T-helper 2 cell (primary cell): ENCODE measurements at regions not wholly inside any gene's neighbourhood (a gene's known extent, or its start where the extent isn't known, plus 50 kb on each side); places are given as distances from the start of the nearest gene placed in this dataset.

Source experiments
- DNase-seq, 5 experiments: peaks; one replicate each; pipeline versions ENCODE4 v3.0.0 to v3.0.0-alpha.2; 2012 to 2022

- DNase-seq = no peak
Observed at GRCh38 chr3:66692766-66693150, 191.9 kb upstream of the LRIG1 start.

DNA sequence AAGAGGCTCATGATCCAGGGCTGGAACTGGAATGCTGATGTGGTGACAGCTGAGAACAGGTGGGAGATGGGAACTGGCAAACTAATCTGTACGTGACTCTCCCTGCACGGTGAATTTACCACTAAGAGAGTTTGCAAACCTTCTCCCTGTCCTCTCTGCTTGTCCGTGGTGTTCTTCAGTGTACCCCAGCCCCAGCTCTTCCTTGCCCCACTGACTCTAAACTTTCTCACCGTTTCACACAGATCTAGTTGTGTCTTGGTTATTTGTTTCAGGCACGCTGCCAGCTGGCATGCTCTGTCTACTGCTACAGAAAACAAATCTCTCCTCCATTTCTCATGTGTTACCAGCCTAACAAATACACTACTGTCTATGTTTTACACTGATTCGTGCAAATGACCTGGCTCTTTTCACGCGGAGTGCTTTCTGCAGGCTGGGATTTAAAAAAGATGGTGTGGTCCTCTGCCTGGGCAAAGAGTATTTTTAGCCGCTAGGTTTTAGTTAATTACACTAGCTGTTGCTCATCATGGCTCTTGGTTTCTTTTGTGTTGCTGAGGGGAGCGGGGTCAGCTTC, 192.7 kb upstream of the LRIG1 start:
- no peak for DNase-seq

DNA sequence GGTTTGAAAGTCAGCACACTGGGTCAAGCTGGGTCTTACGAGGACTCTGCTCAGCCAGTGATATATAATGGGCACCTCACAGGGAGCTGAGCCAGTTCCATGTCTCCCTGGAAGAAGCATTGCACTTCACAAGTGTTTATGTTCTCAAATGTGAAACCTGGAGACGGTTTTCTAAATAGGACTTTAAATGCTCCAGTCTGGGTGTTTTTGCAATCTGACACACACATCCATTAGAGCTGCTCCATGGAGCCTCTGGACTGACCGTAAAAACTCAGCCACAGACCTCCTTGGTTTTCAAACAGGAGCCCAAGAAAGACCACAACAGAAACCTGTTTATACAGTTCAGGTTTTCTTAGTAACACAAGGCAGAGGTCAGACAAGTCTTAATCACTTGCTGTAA, 201.3 kb upstream of the LRIG1 start:
- DNase-seq = no peak

DNA sequence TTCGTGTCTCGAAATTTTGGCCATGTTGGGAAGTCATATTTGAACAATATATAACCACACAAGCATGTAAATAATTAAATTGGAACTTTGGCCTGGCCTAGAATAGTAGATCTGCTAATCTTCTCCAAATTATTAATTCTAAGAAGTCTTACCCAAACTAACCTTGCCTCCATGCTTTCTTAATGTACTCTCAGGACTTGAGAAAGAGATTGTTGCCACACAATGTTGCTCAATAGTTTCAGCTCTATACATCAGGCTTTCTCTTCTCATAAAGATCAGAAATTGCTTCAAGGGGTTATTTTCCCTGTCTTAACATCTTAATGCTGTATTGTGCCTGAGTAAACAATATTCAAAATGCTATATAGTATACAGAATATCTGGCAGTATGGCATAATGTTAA, 202.7 kb upstream of the LRIG1 start:
- no peak for DNase-seq

DNA sequence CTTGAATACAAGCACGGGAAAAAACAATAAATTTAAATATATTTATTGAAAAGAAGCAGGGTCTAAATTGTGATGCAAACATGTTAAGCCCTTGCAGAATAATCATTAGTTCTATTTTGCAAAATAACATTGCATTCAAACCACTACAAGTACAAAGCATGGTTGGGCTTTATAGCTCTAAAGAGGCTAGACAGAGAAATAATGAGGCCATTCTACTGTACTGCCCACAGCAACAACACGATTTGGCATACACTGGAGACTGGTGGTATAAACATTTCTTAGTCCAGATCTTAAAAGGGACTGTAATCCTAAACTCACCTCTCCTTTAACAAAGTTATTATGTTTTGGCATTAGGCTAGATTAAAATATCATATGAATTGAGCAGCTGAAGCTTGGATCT, 204.3 kb upstream of the LRIG1 start:
- no peak for DNase-seq

GRCh38 chr3:66706890-66707289, 206.1 kb upstream of the LRIG1 start:
- no peak for DNase-seq

- no peak for DNase-seq
Observed at GRCh38 chr3:66709532-66709931, 208.7 kb upstream of the LRIG1 start.

GRCh38 chr3:66712210-66712609, 211.4 kb upstream of the LRIG1 start:
- DNase-seq = no peak

- DNase-seq = no peak
Observed at GRCh38 chr3:66713921-66714320, 213.1 kb upstream of the LRIG1 start.

DNA sequence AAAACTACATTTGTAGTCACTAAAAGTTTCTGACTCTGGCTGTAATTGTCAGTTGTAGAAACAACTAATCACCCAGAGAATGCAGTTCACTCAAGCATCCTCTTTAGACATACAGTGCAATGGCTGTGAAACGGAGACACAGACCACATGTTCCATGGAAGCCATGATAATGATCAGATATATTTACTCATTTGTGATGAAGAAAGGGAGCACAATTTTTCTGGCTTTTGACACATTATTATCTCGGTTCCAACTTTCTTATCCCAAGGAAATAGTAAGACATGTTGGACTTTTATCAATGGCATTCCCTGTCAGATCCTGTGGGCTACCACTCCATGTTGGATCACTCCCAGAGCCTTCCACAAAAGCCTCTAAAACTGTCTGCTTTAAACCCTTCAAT, 215.0 kb upstream of the LRIG1 start:
- peak in 1 of 5 experiments; percentile 11 for DNase-seq

DNA sequence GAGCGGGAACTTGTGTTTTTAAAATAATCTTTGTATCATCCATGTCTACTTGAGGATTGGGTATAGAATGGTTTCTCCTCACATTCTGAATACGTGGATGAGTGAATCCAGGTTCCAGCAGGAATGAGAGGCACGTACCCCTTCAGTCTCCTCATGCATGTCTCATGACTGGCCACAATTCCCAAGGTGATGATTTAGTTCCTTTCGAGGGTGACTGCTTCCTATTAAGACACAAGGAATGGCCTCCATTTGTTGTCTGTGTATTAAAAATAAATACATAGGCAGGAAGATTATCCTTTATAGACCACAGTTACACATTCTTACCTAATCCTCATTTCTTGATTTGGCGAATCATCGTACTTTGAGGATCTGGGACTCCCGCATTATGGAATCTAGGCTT, 217.0 kb upstream of the LRIG1 start:
- DNase-seq = no peak

GRCh38 chr3:66719796-66720356, 219.1 kb upstream of the LRIG1 start:
- no peak for DNase-seq

DNA sequence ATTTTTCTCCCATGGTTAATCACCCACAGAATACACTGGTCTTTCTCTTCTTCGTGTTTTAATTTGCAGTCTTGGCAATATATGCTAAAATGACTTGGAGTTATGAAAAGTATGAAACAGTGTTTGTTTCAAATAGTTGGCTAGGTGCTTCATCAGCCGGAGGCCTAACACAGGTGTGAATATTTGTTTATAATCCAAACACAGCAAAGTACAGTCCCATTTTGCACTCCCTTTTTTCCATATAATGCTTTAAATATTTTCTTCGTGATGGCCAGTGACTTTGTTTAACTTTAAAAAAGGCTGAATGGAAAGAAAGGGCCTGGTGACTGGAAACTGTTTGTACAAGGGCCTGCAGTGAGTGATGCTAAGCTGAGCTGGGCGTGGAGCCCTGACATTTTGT, 219.7 kb upstream of the LRIG1 start:
- DNase-seq = no peak

DNA sequence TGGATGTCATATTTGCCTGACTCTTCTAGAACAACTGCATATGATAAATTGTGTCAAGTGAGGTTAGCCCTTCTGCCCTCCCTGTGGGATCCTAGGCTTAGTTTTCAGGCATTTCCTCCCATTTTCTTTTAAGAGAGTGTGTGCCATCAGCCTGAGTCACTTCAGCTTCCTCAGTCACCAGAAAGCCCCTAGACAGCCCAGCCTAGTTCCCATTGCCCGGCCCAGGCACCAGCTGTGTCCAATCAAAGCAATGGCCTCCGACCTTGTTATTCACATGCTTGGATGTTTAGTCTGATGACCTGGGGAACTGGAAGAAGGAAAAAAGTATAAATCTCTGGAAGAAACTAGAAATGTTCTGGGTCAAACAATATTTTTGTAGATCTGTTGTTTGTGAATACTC, 221.9 kb upstream of the LRIG1 start:
- DNase-seq = no peak

GRCh38 chr3:66723231-66723630, 222.4 kb upstream of the LRIG1 start:
- DNase-seq = no peak

DNA sequence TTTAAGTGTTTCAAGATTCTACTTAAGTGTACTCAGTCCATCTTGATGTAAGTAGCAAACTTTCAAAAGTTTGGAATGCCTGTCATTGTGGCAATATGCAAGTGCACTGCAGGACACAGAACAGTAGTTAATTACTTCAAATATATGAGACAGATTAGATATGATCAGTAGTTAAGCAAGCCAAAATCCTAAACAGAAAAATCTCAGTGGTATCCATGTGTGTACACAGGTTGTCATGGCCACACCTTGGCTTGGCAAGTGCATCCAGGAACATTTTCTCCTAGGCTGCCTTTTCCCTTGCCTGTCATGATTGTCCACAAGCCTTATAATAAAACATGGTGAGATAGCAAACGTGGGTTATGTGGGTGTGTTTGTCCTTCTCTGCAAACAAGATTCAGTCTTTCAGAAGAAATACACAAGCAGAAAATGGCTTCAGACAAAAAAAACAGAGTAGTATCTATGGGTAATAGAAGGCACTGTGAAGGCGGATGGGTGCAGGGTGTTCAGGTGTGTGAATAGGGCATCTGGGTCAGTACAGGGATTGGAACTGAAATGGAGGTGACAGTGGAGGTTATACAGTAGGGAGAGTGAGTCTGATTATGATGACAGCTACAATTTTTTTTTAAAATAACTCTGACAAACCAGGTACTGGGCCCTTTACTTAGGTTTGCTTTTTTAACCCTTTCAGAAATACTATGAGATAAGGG, 229.0 kb upstream of the LRIG1 start:
- DNase-seq = no peak

DNA sequence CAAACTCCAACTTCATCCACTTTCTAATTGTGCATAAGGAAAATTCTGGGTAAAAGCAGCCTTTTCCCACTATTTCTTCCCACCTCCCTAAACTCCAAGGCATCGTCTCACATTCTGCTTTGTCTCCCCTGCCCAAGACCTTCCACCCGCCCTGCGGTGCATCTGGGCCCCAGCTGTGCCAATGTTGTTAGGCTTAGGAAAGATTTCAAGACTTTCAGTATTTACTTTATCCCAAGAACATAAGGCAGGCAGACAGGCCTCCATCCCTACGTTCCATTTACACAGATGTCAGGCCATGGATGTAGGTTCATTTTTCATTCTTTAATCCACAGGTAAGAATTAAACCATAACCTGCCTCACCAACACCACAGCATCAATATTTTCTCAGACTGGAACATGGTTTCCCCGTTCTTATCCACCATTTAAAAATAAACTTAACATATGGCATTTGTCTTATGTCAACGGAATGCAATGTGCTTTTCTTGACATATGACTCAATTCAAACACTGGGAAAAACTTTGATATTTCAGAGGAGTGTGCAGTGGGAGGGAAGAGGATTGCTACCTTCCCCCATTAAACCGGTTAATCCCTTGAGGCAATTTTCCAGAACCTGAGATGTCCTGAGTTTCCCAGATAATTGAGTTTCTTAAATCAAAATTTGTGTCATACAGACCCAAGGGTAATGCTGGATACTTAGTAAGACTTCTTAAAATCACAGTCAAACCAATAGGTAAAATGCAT, 238.0 kb upstream of the LRIG1 start:
- no peak for DNase-seq

DNA sequence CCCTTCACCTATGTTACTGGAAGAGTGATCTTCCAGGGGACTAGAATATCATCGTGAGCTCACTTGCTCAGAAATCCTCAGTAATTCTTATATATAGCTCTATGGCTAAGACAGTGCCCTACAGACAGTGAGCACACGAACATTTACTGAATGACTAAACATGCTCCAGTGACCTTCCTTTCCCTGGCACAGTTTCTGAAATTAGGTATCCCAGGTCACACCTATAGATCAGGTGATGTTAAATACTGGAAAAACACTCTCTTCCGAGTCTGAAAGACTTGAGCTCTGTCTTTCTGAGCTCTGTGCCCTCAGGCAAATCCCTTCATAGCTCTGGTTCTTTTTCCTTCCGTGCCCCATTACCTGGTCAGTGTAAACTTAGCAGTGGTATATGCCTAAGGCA, 239.4 kb upstream of the LRIG1 start:
- no peak for DNase-seq

DNA sequence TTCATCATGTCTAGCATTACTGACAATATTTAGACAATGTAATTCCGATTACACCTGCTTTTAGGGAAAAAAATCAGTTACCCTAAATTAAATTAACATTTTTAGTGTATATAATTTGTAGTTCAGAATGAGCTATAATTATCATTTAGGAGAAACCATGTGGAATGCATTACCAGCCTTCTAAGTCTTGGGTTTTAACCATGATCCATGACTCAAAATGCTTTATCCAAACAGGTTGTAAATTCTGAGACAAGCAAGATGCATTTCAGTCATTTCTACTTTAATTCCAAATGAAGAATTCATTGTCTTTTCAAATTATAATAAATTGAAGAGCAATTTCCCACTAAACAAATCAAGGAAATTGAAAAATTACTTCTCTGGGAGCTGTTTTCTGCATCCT, 243.7 kb upstream of the LRIG1 start:
- DNase-seq = no peak

DNA sequence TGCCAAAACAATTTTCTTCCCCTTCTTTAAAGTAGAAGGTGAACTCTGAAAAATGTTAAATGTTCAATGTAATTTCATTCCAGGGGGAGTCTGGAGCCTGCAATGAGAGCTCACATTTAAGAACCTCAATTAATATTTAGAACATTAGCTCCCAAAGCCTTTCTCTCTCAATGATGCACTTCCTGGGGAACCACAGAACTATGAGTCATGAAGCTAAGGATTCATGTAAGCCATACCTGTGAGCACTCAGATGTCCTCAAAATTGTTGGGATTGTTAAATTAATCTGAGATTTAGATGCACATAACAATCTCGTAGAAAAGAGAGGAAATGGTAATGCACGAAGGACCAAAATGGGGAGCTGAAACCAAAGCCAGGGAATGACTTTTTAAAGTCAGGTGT, 244.2 kb upstream of the LRIG1 start:
- no peak for DNase-seq

DNA sequence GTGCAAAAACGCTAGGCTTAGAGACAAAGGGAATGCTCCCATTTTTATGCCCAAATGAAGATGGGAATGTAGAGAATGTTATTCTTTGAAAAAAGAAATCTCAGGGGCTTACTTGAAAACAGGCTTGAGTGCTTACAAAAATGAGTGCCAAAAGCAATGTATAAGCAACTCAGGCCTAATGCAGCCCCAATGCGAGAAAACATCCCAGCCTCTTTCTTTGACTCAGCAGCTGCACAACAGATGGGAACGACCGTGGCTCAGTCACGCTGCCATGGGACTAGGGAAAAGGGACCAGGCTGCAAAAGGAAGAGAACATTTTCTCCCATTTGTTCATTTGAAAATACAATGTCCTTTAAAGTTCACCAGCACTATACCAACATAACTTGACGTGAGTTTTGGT, 246.4 kb upstream of the LRIG1 start:
- no peak for DNase-seq

- DNase-seq = no peak
Observed at GRCh38 chr3:66747696-66748095, 246.9 kb upstream of the LRIG1 start.

- DNase-seq = no peak
Observed at GRCh38 chr3:66748175-66748876, 247.5 kb upstream of the LRIG1 start.
